DMS 273 (cell line): ENCODE measurements at regions not wholly inside any gene's neighbourhood (a gene's known extent, or its start where the extent isn't known, plus 50 kb on each side); places are given as distances from the start of the nearest gene placed in this dataset.
A peak's percentile ranks its signal among the peaks of the same experiment; 100 is the strongest.

ENCODE experiments used
- DNase-seq: peaks from one replicate; lab custom pipeline; 2025; ENCODE audit not compliant: unreplicated experiment; lab: John Stamatoyannopoulos, UW

DNA sequence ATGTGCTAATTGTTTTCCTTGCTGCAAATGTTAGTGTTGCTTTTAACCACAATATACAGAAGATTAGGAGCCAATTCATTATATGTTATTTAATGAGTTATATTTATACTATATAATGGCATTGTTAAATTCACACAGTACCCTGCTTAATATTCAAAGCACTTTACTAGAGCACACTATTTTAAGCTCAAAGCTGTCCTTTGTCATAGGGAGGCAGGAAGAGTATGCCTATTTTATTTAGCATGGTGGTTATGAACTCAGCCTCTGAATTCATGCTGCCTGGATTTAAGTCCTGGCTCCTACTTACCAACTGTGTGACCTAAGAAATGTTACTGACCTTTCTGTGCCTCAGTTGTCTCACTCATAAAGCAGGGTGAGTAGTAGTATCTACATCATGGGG lies 80.5 kb downstream of the FASTKD2 start:
- DNase-seq = no peak

DNA sequence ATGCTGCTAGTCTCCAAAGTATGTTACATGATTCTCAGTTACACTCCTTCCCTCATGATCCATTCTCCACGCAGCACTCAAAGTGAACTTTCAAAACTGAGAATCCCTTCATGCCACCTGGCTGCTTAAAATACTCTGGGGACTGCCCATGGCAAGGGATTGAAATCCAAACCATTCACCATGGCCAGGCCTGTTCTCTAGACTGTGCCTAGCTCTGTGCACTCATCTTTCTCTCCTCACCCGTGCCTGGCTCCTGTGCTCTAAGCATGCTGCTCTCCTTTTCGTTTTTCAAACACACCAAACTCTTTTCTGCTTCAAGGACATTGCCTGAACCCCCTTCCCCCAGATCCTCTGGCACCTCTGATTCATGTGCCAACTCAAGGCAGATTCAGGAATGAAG lies 80.9 kb downstream of the FASTKD2 start:
- no peak for DNase-seq

DNA sequence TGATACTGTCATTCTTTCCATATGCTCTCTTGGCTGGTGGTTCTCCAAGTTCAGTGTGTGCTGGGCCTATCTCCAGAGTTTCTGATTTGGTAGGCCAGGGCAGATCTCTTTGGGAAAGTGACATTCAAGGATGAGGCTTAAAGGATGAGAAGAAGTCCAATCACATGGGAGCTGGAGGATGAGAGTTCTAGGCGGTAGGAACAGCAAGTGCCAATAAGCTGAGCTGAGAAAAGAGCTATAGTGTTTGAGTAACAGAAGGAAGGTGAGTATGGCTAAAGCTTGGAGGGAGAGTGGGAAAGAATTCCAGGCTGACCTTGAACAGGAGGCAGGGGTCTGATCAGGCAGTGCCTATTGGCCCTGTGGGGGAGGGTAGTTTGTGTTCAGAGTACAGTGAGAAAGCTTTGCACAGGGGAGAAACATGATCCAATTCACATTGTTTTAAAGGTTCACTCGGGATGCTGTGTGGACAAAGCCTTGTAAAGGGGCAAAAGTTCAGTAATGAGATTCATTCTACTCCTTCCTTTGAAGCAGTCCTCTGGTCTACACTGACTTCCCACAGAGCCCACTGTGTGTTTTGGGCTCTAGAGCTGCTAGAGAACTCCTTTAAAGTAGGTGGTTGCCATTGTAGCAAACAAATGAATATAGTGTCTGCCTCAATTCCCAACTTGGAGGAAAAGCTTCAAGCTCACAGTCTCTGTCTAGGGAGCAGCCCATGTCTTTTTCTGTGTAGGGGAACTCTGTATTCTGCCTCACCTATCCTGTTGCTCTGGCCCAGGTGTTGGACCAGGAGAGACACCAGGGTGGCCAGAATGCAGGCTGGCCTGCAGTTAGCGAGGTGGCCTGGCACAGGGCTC lies 81.8 kb downstream of the FASTKD2 start:
- peak; percentile 33 for DNase-seq

GRCh38 chr2:206850369-206850768 lies 85.0 kb downstream of the FASTKD2 start:
- DNase-seq = no peak

DNA sequence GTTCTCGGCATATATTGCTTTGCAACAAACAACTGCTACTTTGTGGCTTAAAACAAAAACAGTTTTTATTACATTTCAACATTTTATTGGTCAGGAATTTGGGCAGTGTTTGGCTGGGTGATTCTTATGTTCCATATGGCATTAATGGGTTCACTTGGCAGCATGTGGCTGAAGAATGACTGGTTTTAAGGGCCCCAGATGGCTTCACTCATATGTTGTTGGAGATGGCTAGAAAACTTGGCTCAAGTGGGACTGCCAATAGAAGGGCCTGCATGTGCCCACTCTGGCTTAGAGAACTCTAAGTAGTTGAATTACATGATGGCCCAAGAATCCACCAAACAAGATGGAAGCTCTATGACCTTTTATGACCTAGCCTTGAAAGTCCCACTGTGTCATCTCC lies 86.1 kb downstream of the FASTKD2 start:
- peak; percentile 87 for DNase-seq

DNA sequence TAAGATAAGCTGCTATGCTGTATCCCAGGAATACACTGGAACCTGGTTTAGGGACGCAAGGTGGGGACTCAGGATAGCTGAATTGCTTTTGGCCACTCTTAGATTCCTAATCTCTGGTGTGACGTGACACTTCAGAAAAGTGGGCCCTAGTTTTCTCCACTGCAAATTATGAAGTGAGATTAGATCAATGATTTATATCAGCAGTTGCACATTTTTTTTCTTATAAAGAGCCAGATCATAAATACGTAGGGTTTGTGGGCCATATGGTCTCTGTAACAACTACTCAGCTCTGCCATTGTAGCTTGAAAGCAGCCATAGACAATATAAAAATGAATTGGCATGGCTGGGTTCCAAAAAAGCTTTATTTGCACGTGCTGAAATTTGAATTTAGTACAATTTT lies 85.4 kb upstream of the CPO start:
- no peak for DNase-seq

DNA sequence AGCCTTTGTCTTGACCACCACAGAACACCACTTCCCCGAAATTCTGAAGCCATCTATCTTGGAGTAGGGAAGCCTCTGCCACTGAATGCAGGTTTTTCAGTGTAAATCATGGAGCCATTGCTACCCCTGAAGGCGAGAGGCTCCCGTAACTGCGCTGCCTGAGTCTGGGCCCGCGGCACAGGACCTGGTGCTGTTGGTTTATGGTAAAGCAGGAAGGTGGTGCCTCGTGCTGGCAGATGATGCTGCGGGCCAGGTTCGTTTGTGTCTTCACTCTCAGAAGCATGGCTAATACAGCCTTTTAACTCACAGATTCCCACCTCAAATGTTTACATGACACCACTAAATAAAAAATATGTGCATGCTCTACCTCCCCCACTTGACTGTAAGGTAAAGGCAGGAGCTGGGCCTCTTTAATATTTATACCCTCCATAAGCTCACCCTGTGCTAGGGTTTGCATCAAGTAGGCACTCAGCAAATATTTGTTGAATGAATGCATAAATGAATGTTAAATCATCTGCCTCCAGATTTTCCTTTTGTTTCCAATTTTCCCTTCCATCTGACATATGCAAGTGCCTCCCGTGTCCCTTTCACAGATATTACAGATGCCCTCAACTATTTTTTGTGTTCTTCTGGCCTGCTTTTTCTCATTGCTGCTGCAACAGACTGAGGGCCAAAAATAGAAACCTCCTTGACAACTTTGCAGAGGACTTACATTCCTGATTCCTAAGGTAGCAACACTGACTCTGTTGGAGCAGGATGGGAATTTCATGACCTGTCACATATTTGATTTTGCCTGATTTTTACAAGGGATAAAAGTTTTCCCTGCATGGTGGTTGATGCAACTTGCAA lies 83.5 kb upstream of the CPO start:
- DNase-seq = no peak

DNA sequence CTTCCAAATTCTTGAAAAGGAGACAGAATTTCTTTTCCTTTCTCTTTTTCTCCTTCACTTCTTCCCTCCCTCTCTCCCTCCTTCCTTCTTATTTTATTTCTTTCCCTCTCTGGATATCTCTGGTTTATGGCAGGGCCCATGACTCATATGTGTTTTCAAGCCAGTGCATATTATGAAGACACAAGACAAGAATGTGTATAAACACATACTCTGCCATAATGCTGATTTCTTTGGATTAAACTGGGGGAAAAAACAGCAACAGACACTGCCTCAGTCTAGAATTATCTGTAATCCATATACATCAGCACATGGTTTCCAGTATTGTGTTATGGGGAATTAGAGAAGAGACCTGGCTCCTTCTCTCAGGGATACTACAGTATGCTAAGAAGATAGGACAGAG lies 82.8 kb upstream of the CPO start:
- DNase-seq = no peak

DNA sequence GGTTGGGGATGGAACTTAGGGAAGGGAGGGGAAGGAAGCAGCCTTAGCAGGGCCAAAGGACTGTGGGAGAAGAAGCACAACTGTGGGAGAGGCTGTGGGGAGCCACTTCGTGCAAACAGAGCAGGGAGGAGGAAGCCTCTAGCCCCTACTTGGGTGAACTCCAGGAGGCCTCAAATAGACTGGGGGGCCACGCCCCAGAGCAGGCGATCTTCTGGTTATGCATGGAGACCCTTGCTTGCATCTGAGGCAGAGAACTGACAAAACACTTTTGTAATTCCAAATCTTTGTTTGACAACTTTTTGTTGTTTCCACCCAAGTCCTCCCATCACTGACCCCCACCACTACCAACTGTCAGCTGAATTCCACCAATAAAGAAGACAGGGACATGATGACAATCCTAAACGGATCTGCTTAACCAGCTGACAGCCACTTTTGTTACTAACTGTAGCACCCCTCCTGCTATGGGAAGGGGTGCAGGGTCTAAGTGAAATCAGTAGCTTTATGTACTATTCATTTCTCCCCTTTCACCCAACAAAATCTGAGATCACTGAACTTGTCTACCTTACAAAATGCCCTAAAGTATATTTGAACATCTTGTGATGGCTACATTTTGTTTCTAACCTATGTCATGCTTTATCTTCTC lies 80.5 kb upstream of the CPO start:
- no peak for DNase-seq

DNA sequence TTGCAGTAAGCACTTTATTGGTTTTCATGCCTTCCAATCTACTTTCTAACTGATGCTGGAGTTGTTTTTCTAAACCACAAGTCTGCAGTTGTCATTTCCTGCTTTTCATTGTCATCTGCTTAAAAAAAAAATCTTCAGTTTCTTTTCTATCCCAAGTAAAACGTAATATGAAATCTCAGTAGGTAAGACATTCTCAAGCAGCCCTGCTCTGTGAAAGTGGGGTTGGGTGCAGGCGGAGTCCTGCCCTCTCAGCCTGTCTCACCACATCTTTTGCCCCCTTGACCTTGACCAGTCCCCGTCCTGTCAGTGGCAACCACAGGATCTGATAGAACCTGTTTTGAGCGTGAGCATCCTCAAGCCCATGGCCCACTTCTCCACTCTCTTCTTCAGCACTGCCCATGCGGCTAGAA lies 80.0 kb upstream of the CPO start:
- no peak for DNase-seq

- DNase-seq = peak; percentile 43
These were observed 76.1 kb upstream of the CPO start for GRCh38 chr2:206863196-206863595.

DNA sequence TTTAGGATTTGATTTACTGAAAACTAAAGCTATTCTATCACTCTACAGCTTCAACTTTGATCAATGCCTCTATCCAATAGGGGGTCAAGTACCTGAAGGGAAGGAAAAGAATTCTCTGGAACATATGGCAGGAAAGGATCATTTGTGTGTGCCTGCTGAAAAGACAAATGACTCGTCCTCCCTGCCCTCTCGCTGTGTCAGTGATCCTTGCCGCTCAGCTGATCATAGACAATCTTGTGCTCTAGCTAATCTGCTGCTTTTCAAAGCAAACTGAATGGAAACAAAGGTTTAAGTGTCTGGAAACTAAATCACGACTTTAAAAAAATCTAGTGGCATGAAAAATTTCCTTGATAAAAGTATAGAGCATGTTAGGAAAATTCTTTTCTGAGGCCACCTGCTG lies 75.6 kb upstream of the CPO start:
- DNase-seq = no peak

- DNase-seq = peak; percentile 56
These were observed 72.3 kb upstream of the CPO start for GRCh38 chr2:206867006-206867405.

- DNase-seq = no peak
These were observed 69.4 kb upstream of the CPO start for GRCh38 chr2:206869824-206870495.

DNA sequence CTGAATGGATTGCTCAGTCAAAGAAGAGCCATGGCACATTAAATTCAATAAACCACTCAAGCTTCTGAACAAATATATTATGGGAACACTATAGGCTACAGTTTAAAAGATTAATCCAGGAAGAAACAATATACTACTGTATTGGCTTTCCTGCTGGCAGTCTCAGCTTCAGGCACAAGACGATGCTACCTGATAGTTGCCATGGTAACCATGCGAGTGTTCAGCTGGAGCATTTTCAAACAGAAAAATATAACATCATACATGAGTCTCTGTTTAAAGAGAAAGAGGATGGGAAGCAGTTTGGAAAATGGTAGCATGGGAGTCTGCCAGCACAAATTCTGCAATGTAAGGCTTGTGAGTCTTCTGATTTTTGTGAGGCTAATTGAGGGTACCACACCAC lies 65.9 kb upstream of the CPO start:
- peak; percentile 46 for DNase-seq

DNA sequence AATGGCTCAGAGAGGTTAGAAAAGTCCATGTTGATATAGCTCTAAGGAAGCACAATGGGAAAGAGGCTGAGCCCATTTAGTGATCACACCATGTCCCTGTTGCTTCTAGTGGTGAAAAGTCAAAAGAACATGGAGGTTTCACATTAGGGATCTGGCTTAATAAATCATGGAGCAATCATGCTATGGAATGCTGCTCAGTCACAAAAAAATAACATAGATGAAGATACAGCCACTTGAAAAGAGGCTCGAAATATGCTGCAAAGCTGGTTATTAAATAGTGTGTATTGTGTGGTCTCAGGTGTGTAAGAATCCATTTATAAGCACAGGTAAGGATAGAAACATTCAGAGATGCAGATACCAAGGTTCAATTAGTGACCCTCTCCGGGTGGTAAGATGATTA lies 63.6 kb upstream of the CPO start:
- DNase-seq = no peak

DNA sequence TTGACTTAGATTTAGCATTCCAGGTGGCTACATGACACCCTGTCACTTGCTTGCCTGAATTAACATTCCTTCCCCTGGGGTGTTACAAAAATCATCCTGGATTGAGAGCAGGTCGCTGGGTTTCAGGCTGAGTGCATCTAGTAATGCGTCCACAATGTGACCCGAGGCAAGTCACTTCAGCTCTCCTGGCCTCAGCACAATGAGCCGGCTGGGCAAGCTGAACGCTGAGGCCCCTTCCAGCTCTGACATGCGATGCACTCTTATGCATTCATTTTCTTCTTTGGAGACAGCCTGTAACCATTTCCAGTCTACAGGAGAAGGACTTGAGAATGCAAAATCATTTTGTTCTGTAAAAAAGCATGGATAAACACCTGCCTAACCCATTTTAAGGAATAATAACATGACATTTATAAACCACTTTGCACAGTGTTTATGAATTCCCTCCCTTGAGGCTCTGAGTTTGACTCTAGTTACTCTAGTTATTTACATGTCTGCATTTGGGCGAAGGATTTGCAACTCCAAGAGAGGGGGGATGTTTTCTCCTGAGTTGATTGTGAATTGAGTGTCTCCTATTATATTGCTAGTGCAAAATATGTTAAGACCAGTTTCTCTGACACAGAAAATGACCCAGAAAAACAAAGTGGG lies 63.0 kb upstream of the CPO start:
- no peak for DNase-seq

DNA sequence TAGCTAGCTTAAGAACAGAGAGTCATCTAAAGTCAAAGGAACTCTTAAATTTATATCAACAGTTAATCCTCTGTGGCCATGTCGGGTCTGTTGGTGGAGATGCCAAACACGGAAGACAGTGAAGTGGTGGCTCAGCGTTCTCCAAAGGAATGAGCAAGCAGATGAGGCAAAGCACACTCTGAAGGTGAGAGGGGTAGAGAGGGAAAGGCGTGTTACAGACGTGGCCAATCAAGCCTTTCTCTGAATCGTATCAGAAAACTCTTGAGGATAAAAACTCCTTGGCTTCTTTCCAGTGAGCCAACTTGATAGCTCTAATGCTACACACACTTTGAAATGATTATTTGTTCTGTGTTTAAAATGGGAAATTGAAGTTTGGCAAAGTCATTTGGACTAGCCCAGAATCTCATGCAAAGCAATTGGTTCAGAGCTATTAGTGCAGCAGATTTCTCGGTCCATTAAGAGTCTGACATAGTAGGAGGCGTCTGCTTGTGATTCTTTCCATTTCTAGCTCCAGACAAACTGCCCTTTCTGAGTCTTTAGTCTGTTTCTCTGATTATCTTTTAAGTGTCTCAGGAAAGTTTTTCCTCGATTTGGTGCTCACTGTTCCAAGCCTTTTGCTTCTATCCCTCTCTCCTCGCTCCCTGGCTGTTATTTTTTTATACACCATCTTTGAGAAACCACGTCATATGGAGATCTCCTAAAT lies 57.5 kb upstream of the CPO start:
- no peak for DNase-seq

DNA sequence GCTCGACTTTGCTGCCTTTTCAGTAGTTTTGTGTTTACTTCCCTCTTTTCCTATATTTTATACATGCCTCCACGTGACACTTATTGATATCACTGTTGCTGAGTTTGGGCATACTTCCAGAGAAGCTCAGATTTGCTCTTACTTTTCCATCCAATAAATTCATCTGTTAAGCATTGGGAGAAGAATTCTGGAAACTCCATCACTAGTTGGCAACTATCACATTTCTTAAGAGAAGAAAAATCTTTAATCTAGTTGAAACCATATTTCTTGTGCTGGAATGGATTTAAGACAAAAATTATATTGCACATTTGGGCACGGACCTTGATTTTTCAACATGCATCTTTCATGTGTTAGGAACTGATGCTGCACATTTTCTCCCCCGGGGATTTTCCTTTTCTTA lies 52.6 kb upstream of the CPO start:
- no peak for DNase-seq

DNA sequence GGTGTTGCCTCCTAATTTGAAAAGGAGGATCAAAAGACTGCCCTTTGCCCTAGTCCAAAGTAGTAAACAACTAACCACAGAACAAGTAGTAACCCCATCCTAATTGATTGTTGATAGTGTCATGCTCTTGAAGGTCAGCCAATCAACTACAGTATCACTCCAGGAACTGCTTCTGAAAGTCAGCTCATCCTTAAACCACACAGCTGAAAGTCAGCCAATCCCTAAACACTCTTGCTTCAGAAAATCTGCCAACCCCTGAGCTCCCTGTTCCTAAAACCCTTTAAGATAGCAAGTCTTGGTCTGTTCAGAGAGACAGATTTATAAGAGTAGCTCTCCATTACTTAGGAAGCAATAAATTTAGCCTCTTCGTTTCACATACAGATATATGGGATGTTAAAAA lies 51.6 kb upstream of the CPO start:
- no peak for DNase-seq
